Vagina (tissue), 2 donors: ENCODE measurements at regions not wholly inside any gene's neighbourhood (a gene's known extent, or its start where the extent isn't known, plus 50 kb on each side); places are given as distances from the start of the nearest gene placed in this dataset.

Source experiments
- CTCF ChIP-seq, 3 experiments: fragments of 450-650 bp in 2 of 3; fragments of 200-600 bp in 1 of 3; sonication (generic) in 1 of 3; IDR thresholded peaks; one replicate each; pipeline ENCODE4 v1.5.1; 2017 to 2019; ENCODE audit warnings: antibody characterized with exemption in 3 of 3, mild to moderate bottlenecking in 2 of 3, moderate library complexity in 2 of 3
- POLR2A ChIP-seq, 2 donors: fragments of 450-650 bp; IDR thresholded peaks; one replicate each; pipeline ENCODE4 v1.6.1; 2017; ENCODE audit warnings: antibody characterized with exemption in 2 of 2, mild to moderate bottlenecking in 2 of 2, moderate library complexity in 2 of 2
- POLR2AphosphoS5 ChIP-seq, 2 donors: sonication (generic); formaldehyde crosslinking; IDR thresholded peaks; one replicate each; pipeline ENCODE4 v1.9.0; 2017; ENCODE audit warnings: antibody characterized with exemption in 2 of 2, mild to moderate bottlenecking in 2 of 2, low read depth in 1 of 2; ENCODE audit not compliant: insufficient read depth in 1 of 2

GRCh38 chr11:96869207-96869606 is 479.4 kb downstream of the JRKL start:
- TF ChIP-seq CTCF (IDR thresholded peaks at IDR 0.05) (no peak), POLR2AphosphoS5 (IDR thresholded peaks at IDR 0.05; ENCODE audit: insufficient read depth in 1 of 2, low read depth in 1 of 2) (no peak), POLR2A (IDR thresholded peaks at IDR 0.05) (no peak)
